Tibial nerve (tissue), 4 donors: ENCODE measurements at regions not wholly inside any gene's neighbourhood (a gene's known extent, or its start where the extent isn't known, plus 50 kb on each side); places are given as distances from the start of the nearest gene placed in this dataset.

ENCODE experiments used
- EP300 ChIP-seq, 2 donors: sonication (generic); formaldehyde crosslinking; IDR thresholded peaks; one replicate each; pipeline ENCODE4 v1.6.1; 2017; ENCODE audit warnings: antibody characterized with exemption in 2 of 2, mild to moderate bottlenecking in 1 of 2
- POLR2A ChIP-seq, 2 donors: fragments of 450-650 bp; IDR thresholded peaks; one replicate each; pipeline ENCODE4 v1.6.1; 2017; ENCODE audit warnings: antibody characterized with exemption in 2 of 2, mild to moderate bottlenecking in 2 of 2, moderate library complexity in 2 of 2
- TF ChIP-seq, protein P1 (sequence below), 5 experiments: fragments of 200-600 bp in 3 of 5; fragments of 450-650 bp in 2 of 5; sonication (generic) in 3 of 5; IDR thresholded peaks; one replicate each; pipeline ENCODE4 v1.5.1; 2016 to 2019; ENCODE audit warnings: antibody characterized with exemption in 5 of 5, mild to moderate bottlenecking in 3 of 5, moderate library complexity in 2 of 5

DNA sequence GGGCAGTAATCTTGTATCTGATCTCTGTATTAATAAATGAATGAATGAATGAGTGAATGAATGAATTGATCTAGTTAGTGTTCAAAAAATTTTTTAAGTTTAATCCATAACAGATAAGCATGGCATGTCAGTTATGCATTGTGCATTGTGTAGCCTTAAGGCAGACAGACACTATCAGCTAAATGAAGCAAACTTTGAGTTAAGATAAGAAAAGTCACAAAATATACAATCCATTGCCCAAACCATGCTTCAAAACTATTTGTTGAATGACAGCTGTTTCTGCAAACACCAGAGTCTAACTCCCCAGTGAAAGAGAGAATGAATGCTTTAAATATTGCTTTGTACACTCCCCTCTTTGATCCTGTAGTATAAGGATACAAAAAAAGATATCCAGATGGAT lies 314.3 kb upstream of the ETAA1 start:
- TF ChIP-seq, protein P1, sequence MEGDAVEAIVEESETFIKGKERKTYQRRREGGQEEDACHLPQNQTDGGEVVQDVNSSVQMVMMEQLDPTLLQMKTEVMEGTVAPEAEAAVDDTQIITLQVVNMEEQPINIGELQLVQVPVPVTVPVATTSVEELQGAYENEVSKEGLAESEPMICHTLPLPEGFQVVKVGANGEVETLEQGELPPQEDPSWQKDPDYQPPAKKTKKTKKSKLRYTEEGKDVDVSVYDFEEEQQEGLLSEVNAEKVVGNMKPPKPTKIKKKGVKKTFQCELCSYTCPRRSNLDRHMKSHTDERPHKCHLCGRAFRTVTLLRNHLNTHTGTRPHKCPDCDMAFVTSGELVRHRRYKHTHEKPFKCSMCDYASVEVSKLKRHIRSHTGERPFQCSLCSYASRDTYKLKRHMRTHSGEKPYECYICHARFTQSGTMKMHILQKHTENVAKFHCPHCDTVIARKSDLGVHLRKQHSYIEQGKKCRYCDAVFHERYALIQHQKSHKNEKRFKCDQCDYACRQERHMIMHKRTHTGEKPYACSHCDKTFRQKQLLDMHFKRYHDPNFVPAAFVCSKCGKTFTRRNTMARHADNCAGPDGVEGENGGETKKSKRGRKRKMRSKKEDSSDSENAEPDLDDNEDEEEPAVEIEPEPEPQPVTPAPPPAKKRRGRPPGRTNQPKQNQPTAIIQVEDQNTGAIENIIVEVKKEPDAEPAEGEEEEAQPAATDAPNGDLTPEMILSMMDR (IDR thresholded peaks at IDR 0.05) = no peak
- TF ChIP-seq POLR2A (IDR thresholded peaks at IDR 0.05) (no peak), EP300 (IDR thresholded peaks at IDR 0.05) (no peak)
